ENCODE measurements at regions not wholly inside any gene's neighbourhood (a gene's known extent, or its start where the extent isn't known, plus 50 kb on each side); places are given as distances from the start of the nearest gene placed in this dataset.
"Not testable (repeated sequence)": the region's sequence is repeated elsewhere in the genome, so short reads cannot be mapped to it uniquely, and the experiment has no call there.

DNA sequence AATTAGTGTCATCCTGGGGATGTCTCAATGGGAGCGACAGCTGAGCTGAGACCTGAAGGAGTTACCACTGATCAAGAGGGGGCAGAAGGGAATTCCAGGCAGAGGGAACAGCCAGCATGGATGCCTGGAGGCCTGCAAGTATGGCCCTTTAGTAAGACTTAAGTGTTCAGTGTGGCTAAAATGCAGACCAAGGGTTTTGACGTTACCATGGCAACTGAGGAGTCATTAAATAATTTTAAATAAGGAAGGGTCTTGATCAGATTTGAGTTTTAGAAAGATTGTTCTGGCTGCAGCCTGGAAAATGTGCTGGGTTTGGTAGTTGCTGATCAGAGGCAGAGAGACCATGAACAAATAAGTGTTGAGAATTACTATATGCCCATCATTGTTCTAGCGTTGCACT is 285.5 kb downstream of the USP46 start:
- DNase-seq, result no peak

- no peak for DNase-seq
Measured at GRCh38 chr4:52374877-52375276, 284.2 kb downstream of the USP46 start.

DNA sequence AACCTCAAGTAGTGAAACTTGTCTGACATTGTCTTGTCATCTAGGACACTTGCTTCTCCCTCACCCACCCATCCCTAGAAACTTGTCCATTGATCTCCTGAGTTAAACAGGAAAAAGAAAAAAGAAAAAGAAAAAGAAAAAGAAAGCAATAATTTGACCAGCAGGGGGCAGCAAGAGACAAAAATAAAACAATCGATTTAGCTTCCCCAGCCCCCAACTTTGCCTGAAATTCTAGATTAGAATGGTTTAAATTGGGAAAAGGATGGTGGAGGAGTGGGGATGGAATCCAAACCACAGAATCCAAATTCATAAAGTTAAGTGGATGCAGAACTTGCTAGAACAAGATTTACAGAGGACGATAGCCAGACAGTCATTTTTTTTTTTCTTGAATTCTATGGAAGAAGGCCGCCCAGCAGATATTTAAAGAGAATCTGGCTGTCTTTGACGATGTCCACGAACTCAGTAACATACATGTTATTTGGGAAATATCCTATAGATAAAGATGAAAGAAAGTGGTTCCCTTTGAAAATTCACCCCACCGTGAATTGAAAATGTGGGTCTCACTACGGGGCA is 282.9 kb downstream of the USP46 start:
- DNase-seq, result peak; percentile 56

GRCh38 chr4:52377563-52377962 is 281.5 kb downstream of the USP46 start:
- DNase-seq, result no peak

DNA sequence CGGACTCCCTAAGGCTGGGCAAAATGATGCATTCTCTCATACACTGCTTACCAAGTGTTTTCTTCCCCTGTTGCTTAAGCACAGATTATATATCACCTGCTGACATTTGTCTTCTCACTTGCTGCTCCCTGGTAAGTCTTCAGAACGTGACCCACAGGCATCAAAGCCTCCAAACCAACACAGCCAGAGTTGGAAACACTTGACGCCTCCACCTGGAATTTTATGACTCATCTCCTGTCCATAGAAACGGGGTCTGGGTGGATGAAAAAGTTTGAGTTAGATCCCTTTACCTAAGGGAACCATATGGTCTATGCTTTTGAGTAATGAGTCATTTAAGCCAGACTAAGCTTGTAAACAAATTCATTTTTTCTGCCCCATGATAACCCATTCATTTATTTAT is 251.6 kb downstream of the USP46 start:
- no peak for DNase-seq

DNA sequence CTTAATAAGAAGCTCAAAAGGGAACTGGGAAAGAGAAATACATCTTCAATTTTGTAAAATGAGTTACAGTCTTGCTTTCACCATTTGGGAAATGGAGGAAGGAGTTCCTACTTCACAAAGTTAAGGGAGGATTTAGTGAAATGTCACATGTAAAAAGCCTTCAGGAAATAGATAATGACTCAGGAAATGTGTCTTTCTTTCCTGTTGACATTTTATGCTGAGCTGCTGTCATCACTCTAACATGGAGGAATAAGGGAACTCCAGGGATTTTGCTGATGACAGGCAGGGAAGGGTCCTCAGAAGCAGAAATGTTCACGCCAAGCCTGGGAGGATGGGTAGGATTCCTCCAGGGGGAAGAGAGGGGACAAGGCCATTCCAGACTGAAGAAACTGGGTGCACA is 251.1 kb downstream of the USP46 start:
- no peak for DNase-seq

- peak; percentile 28 for DNase-seq
Measured at GRCh38 chr4:52408471-52408870, 250.6 kb downstream of the USP46 start.

DNA sequence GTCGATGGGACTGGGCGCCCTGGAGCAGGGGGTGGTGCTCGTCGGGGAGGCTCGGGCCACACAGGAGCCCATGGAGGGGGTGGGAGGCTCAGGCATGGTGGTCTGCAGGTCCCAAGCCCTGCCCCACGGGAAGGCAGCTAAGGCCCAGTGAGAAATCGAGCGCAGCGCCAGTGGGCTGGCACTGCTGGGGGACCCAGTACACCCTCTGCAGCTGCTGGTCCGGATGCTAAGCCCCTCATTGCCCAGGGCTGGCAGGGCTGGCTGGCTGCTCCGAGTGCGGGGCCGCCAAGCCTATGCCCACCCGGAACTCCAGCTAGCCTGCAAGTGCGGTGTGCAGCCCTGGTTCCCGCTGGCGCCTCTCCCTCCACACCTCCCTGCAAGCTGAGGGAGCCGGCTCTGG is 249.3 kb downstream of the USP46 start:
- not testable (repeated sequence) for DNase-seq

DNA sequence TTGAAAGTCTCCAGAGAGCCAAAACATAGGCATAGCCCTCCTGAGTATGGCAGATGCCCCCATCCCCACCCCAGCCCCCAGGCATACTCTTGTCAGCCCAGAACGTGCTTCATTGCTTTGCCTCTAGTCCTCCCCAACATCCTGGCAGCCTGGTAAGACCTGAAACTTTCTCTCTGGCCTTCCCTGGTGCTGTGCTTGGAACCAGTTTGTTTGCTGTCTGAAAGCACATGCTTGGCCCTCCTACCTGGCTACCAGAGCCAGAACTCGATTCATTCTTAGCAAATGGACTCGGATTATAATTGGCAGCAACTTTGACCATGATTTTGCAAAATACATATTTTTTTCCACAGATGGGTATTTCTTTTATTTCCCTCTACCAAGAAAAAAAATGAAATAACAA is 248.1 kb downstream of the USP46 start:
- peak; percentile 28 for DNase-seq

GRCh38 chr4:52420330-52420729 is 238.8 kb downstream of the USP46 start:
- no peak for DNase-seq

DNA sequence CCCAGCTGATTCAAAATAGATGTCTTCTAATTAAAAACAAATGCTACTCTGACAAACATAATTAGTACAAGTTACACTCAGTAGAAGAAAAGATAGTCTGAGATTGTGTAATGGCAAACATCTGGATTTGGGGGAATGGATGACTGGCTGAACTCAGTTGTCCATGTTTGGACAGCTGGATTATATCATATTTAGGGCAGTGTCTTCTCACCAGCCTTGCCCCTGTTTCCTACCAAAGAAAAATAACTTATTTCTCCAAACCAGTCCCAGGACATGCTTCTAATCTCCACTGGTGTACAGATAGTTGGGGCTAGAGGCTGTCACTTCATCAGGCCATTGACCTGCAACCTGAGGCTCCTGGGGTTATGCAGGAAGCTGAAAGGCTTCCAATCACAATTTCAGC is 237.3 kb downstream of the USP46 start:
- DNase-seq, result no peak

- DNase-seq, result no peak
Measured at GRCh38 chr4:52423967-52424366, 235.1 kb downstream of the USP46 start.

DNA sequence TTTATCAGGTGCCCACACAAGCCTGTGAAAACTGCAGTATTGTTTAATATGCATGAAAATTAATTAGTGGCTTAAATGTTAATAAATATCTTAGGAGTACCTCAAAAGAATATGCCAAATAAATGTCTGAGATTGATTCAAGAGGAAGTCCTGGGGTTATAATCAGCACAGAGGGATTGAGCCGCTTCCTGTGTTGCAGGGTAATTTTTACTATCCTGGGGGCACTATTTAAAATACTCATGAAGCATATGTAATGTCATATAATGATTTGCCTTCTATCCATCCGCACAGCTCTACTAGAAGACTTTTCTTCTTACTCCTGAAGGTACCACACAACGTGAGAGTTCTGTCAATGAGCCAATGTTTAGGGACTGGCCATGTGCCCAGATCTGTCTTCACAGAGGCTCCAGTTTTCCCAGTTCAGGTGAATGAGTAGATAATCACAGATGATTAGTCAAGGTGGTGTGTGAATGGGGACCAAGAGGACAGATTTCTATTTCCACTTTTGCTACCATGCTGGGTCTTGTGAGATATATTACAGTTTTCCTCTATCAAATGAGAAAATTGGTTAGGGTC is 233.3 kb downstream of the USP46 start:
- no peak for DNase-seq

DNA sequence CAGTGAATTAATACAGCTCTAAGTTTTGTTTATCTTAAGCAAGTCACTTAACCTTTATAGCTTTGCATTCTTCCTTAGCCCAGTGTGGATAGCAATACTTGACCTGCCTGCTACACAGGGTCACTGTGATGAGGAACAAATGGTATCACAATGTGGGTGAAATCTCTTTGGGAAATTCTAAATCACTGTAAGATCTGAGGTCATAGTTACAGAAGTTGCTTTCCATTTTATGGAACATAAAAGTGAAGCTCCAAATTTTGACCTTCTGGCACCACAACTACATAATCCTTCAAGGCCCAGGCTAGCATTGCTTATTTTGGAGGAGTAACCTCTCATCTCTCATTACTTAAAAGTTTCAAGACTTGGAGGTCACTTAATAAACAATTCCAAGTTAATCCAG is 227.7 kb downstream of the USP46 start:
- DNase-seq, result no peak

DNA sequence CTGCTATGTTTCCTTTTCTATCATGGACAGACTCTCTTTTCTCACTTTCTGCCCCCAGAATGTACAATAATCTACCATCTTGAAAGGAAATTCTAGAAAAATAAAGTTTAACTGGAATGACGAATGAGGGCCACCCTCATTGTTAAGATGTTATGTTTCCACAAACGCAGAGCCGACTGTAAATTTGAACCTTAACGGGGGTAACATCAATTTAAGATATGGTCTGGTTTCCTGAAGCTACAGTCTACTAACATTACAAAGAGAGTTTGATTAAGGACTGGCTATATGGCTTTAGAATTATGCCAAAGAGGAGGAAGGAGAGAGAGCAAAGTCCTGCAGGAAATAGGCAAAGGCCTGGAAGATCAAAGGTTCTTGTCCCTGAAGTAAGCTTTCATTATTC is 227.2 kb downstream of the USP46 start:
- no peak for DNase-seq

DNA sequence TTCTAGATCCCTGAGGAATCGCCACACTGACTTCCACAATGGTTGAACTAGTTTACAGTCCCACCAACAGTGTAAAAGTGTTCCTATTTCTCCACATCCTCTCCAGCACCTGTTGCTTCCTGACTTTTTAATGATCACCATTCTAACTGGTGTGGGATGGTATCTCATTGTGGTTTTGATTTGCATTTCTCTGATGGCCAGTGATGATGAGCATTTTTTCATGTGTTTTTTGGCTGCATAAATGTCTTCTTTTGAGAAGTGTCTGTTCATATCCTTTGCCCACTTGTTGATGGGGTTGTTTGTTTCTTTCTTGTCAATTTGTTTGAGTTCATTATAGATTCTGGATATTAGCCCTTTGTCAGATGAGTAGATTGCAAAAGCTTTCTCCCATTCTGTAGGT is 216.6 kb downstream of the USP46 start:
- not testable (repeated sequence) for DNase-seq

- no peak for DNase-seq
Measured at GRCh38 chr4:52472444-52472843, 186.7 kb downstream of the USP46 start.

- DNase-seq, result no peak
Measured at GRCh38 chr4:52477191-52477780, 181.8 kb downstream of the USP46 start.

DNA sequence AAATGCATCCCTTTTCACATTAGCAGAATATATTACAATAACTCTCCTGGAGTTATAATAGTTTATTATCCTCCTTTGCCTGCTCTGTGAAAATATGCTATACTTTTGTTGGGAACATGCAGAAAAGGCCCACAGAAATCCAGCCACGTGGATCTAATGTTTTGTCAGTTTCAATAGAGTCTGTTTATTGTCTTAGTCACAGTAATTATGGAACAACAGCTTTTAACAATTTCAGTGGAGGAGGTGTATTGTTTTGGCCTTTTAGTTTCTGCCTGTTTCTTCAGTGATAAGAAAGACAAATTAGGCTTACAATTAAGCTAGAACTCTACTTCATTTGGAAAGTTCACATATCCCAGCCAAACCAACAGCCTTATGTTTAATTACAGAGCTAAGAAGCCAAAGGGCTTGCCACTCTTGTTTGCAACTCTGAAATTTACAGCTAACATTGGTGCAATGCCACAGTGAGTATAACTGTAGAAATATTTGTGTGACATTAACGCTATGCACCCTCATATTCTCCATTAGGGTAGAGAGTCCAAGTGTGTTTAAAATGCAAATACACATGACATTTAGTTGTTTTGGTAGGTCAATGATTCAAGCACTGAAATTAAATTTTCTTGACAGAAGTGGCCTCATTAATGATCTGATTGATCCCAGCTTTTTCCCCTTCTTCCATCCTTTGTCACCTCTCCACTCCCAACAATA is 175.8 kb downstream of the USP46 start:
- DNase-seq, result no peak

DNA sequence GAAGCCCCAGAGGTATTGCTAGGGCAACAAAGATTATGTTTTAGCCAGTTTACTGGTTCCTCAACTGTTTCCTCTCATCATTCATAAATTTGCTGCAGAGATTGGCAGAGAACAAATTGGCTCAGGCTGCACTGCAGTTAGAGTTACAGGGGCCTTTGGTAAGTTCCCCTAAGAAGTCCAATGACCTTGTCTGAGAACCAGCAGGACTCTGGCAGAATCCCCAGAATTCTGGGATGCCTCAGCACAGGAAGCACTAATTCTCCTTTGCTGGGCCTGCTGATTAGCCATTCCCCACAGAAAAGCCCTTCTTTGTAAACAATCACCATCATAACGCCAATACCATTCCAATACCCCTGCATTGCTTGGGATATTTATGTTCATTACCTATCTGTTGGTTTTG is 151.3 kb downstream of the USP46 start:
- peak; percentile 43 for DNase-seq

GRCh38 chr4:52510939-52511565 is 148.0 kb downstream of the USP46 start:
- no peak for DNase-seq

GRCh38 chr4:52511825-52512224 is 147.3 kb downstream of the USP46 start:
- DNase-seq, result no peak

GRCh38 chr4:52512291-52512690 is 146.8 kb downstream of the USP46 start:
- no peak for DNase-seq

- not testable (repeated sequence) for DNase-seq
Measured at GRCh38 chr4:52522093-52522492, 137.0 kb downstream of the USP46 start.

All from right hindlimb (tissue), 1 donor.